ENCODE measurements at regions not wholly inside any gene's neighbourhood (a gene's known extent, or its start where the extent isn't known, plus 50 kb on each side); places are given as distances from the start of the nearest gene placed in this dataset.

- TF ChIP-seq POLR2A (IDR thresholded peaks at IDR 0.05) = no peak
- no peak for TF ChIP-seq CTCF (IDR thresholded peaks at IDR 0.05)
Observed at GRCh38 chr11:15501566-15501965, 386.8 kb downstream of the INSC start.

Data from right lobe of liver (tissue), 4 donors.